NCI-H1417 (cell line): ENCODE measurements at regions not wholly inside any gene's neighbourhood (a gene's known extent, or its start where the extent isn't known, plus 50 kb on each side); places are given as distances from the start of the nearest gene placed in this dataset.
"Not testable (repeated sequence)": the region's sequence is repeated elsewhere in the genome, so short reads cannot be mapped to it uniquely, and the experiment has no call there.

Experiments used
- DNase-seq, 3 experiments: peaks; one replicate each; lab custom pipeline; 2025; lab: John Stamatoyannopoulos, UW

- DNase-seq: no peak
Observed at GRCh38 chr4:26175006-26175786, 145.6 kb upstream of the RBPJ start.

GRCh38 chr4:26175905-26176470 lies 144.8 kb upstream of the RBPJ start:
- DNase-seq: no peak

- DNase-seq: no peak
Observed at GRCh38 chr4:26176598-26177149, 144.1 kb upstream of the RBPJ start.

GRCh38 chr4:26178854-26179253 lies 142.0 kb upstream of the RBPJ start:
- DNase-seq: no peak

- no peak for DNase-seq
Observed at GRCh38 chr4:26179316-26179760, 141.5 kb upstream of the RBPJ start.

GRCh38 chr4:26181616-26182015 lies 139.2 kb upstream of the RBPJ start:
- no peak for DNase-seq

- no peak for DNase-seq
Observed at GRCh38 chr4:26183017-26183416, 137.8 kb upstream of the RBPJ start.

GRCh38 chr4:26185436-26185835 lies 135.4 kb upstream of the RBPJ start:
- no peak for DNase-seq

- DNase-seq: no peak
Observed at GRCh38 chr4:26191353-26191752, 129.5 kb upstream of the RBPJ start.

GRCh38 chr4:26192899-26193869 lies 127.6 kb upstream of the RBPJ start:
- peak in 1 of 3 experiments; percentile 12 for DNase-seq

- DNase-seq: no peak
Observed at GRCh38 chr4:26194764-26195163, 126.0 kb upstream of the RBPJ start.

GRCh38 chr4:26196567-26196966 lies 124.2 kb upstream of the RBPJ start:
- DNase-seq: no peak

GRCh38 chr4:26197018-26197779 lies 123.6 kb upstream of the RBPJ start:
- no peak for DNase-seq

GRCh38 chr4:26198931-26199330 lies 121.9 kb upstream of the RBPJ start:
- not testable (repeated sequence) for DNase-seq

GRCh38 chr4:26199596-26199995 lies 121.2 kb upstream of the RBPJ start:
- DNase-seq: no peak

GRCh38 chr4:26201120-26201519 lies 119.7 kb upstream of the RBPJ start:
- no peak for DNase-seq

GRCh38 chr4:26204249-26204825 lies 116.5 kb upstream of the RBPJ start:
- DNase-seq: no peak

- peak in 1 of 3 experiments; percentile 72 for DNase-seq
Observed at GRCh38 chr4:26204911-26205370, 115.9 kb upstream of the RBPJ start.

- DNase-seq: no peak
Observed at GRCh38 chr4:26206339-26206738, 114.5 kb upstream of the RBPJ start.

GRCh38 chr4:26206999-26207398 lies 113.8 kb upstream of the RBPJ start:
- DNase-seq: peak in 2 of 3 experiments; percentile 48 to 74

GRCh38 chr4:26207631-26208030 lies 113.2 kb upstream of the RBPJ start:
- no peak for DNase-seq
